ENCODE measurements at regions not wholly inside any gene's neighbourhood (a gene's known extent, or its start where the extent isn't known, plus 50 kb on each side); places are given as distances from the start of the nearest gene placed in this dataset.

DNA sequence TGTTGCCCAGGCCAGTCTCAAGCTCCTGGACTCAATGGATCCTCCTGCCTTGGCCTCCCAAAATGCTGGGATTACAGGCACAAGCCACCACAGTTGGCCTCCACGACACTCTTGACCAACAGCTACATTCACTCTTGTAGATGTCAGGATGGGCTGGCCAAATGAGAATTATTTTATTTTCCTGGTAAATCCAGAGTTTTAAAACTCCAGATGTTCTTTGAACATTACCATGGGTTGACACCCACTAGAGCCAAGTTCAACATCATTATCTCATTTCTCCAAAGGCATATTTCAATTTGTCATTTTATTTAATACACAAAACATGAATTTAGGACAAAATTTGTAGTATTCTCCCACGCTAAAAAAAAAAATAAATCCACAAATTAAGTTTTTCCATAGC lies 56.5 kb upstream of the FOXN3 start:
- TF ChIP-seq, protein P1, sequence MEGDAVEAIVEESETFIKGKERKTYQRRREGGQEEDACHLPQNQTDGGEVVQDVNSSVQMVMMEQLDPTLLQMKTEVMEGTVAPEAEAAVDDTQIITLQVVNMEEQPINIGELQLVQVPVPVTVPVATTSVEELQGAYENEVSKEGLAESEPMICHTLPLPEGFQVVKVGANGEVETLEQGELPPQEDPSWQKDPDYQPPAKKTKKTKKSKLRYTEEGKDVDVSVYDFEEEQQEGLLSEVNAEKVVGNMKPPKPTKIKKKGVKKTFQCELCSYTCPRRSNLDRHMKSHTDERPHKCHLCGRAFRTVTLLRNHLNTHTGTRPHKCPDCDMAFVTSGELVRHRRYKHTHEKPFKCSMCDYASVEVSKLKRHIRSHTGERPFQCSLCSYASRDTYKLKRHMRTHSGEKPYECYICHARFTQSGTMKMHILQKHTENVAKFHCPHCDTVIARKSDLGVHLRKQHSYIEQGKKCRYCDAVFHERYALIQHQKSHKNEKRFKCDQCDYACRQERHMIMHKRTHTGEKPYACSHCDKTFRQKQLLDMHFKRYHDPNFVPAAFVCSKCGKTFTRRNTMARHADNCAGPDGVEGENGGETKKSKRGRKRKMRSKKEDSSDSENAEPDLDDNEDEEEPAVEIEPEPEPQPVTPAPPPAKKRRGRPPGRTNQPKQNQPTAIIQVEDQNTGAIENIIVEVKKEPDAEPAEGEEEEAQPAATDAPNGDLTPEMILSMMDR (IDR thresholded peaks at IDR 0.05) = no peak
- TF ChIP-seq ZFX (IDR thresholded peaks at IDR 0.05; ENCODE audit: borderline replicate concordance) = no peak
